Mucosa of rectum (tissue), 2 donors: ENCODE measurements at regions not wholly inside any gene's neighbourhood (a gene's known extent, or its start where the extent isn't known, plus 50 kb on each side); places are given as distances from the start of the nearest gene placed in this dataset.

Experiments
- H3K27ac ChIP-seq, 2 donors: one replicate each; pipeline ENCODE4 v1.7.0; 2013; ENCODE audit warnings: inconsistent platforms in 2 of 2, low read depth in 2 of 2, low read length in 2 of 2
- H3K27me3 ChIP-seq, 2 donors: one replicate each; pipeline ENCODE4 v1.7.0; 2013; ENCODE audit warnings: low read length in 2 of 2; ENCODE audit not compliant: control insufficient read depth in 2 of 2, insufficient read depth in 2 of 2
- H3K36me3 ChIP-seq, 2 donors: one replicate each; pipeline ENCODE4 v1.7.0; 2013; ENCODE audit warnings: low read length in 2 of 2; ENCODE audit not compliant: control insufficient read depth in 2 of 2, insufficient read depth in 2 of 2
- H3K4me1 ChIP-seq, 2 donors: one replicate each; pipeline ENCODE4 v1.7.0; 2013; ENCODE audit warnings: low read length in 2 of 2, mild to moderate bottlenecking in 1 of 2; ENCODE audit not compliant: control insufficient read depth in 2 of 2, insufficient read depth in 2 of 2
- H3K4me3 ChIP-seq, 2 donors: one replicate each; pipeline ENCODE4 v1.7.0; 2013; ENCODE audit warnings: low read length in 2 of 2
- H3K9ac ChIP-seq, 2 donors: one replicate each; pipeline ENCODE4 v1.7.0; 2013; ENCODE audit warnings: low read length in 2 of 2, low read depth in 1 of 2, mild to moderate bottlenecking in 1 of 2
- H3K9me3 ChIP-seq, 2 donors: one replicate each; pipeline ENCODE4 v1.7.0; 2013; ENCODE audit warnings: low read length in 2 of 2; ENCODE audit not compliant: control insufficient read depth in 2 of 2
- donor health status: healthy.
- donor health status: Normal muscosa, but diverticular disease.

GRCh38 chr7:13333371-13333770 is 645.9 kb downstream of the ARL4A start:
- Histone ChIP-seq H3K27ac (no peak overlapping the region), H3K9me3 (no peaks in the 10 kb centered on the region), H3K4me1 (no peaks in the 10 kb centered on the region), H3K27me3 (no peaks in the 10 kb centered on the region), H3K9ac (no peak overlapping the region), H3K36me3 (no peaks in the 10 kb centered on the region), H3K4me3 (no peak overlapping the region)

- no peaks in the 10 kb centered on the region for H3K9me3 ChIP-seq
- no peaks in the 10 kb centered on the region for H3K4me1 ChIP-seq
- no peaks in the 10 kb centered on the region for H3K36me3 ChIP-seq
- H3K27me3 ChIP-seq: no peaks in the 10 kb centered on the region
- no peak overlapping the region for H3K9ac ChIP-seq
- no peak overlapping the region for H3K27ac ChIP-seq
- no peak overlapping the region for H3K4me3 ChIP-seq
Observed at GRCh38 chr7:13336227-13336626, 648.8 kb downstream of the ARL4A start.

- Histone ChIP-seq H3K27me3 (no peaks in the 10 kb centered on the region), H3K27ac (no peak overlapping the region), H3K4me1 (no peaks in the 10 kb centered on the region), H3K9ac (no peak overlapping the region), H3K9me3 (no peaks in the 10 kb centered on the region), H3K4me3 (no peak overlapping the region), H3K36me3 (no peaks in the 10 kb centered on the region)
Observed at GRCh38 chr7:13352677-13353076, 636.8 kb downstream of the ETV1 start.

GRCh38 chr7:13359656-13360055 is 629.8 kb downstream of the ETV1 start:
- H3K36me3 ChIP-seq: no peaks in the 10 kb centered on the region
- H3K27ac ChIP-seq: no peak overlapping the region
- H3K9ac ChIP-seq: no peak overlapping the region
- H3K9me3 ChIP-seq: no peaks in the 10 kb centered on the region
- H3K27me3 ChIP-seq: no peaks in the 10 kb centered on the region
- no peak overlapping the region for H3K4me3 ChIP-seq
- no peaks in the 10 kb centered on the region for H3K4me1 ChIP-seq

- Histone ChIP-seq H3K27ac (no peak overlapping the region), H3K27me3 (no peaks in the 10 kb centered on the region), H3K4me3 (no peak overlapping the region), H3K36me3 (no peaks in the 10 kb centered on the region), H3K4me1 (no peaks in the 10 kb centered on the region), H3K9ac (no peak overlapping the region), H3K9me3 (no peaks in the 10 kb centered on the region)
Observed at GRCh38 chr7:13386741-13387140, 602.7 kb downstream of the ETV1 start.

GRCh38 chr7:13407911-13408310 is 581.6 kb downstream of the ETV1 start:
- no peaks in the 10 kb centered on the region for H3K36me3 ChIP-seq
- no peak overlapping the region for H3K4me3 ChIP-seq
- H3K27ac ChIP-seq: no peak overlapping the region
- H3K9ac ChIP-seq: no peak overlapping the region
- H3K27me3 ChIP-seq: no peaks in the 10 kb centered on the region
- no peaks in the 10 kb centered on the region for H3K9me3 ChIP-seq
- H3K4me1 ChIP-seq: no peaks in the 10 kb centered on the region

- no peaks in the 10 kb centered on the region for H3K4me1 ChIP-seq
- H3K4me3 ChIP-seq: no peak overlapping the region
- no peaks in the 10 kb centered on the region for H3K36me3 ChIP-seq
- H3K9ac ChIP-seq: no peak overlapping the region
- H3K9me3 ChIP-seq: no peaks in the 10 kb centered on the region
- H3K27me3 ChIP-seq: no peaks in the 10 kb centered on the region
- no peak overlapping the region for H3K27ac ChIP-seq
Observed at GRCh38 chr7:13411151-13411550, 578.3 kb downstream of the ETV1 start.

GRCh38 chr7:13411636-13412035 is 577.8 kb downstream of the ETV1 start:
- Histone ChIP-seq H3K9me3 (no peaks in the 10 kb centered on the region), H3K9ac (no peak overlapping the region), H3K27me3 (no peaks in the 10 kb centered on the region), H3K27ac (no peak overlapping the region), H3K4me1 (no peaks in the 10 kb centered on the region), H3K4me3 (no peak overlapping the region), H3K36me3 (no peaks in the 10 kb centered on the region)

GRCh38 chr7:13414181-13414580 is 575.3 kb downstream of the ETV1 start:
- Histone ChIP-seq H3K4me3 (no peak overlapping the region), H3K27me3 (no peaks in the 10 kb centered on the region), H3K9me3 (no peaks in the 10 kb centered on the region)

GRCh38 chr7:13414661-13415107 is 574.8 kb downstream of the ETV1 start:
- H3K9me3 ChIP-seq: no peaks in the 10 kb centered on the region
- no peak overlapping the region for H3K4me3 ChIP-seq
- no peak overlapping the region for H3K9ac ChIP-seq
- H3K27ac ChIP-seq: no peak overlapping the region
- no peaks in the 10 kb centered on the region for H3K4me1 ChIP-seq
- no peaks in the 10 kb centered on the region for H3K27me3 ChIP-seq
- no peaks in the 10 kb centered on the region for H3K36me3 ChIP-seq

More at GRCh38 chr7:13414181-13414580, 575.3 kb downstream of the ETV1 start:
- H3K27ac ChIP-seq: no peak overlapping the region
- H3K36me3 ChIP-seq: no peaks in the 10 kb centered on the region
- no peak overlapping the region for H3K9ac ChIP-seq
- no peaks in the 10 kb centered on the region for H3K4me1 ChIP-seq

GRCh38 chr7:13416071-13416470 is 573.4 kb downstream of the ETV1 start:
- Histone ChIP-seq H3K4me3 (no peak overlapping the region), H3K9me3 (peaks cover 0 to 3% of the 10 kb centered on the region in 2 donors), H3K9ac (no peak overlapping the region), H3K27ac (no peak overlapping the region), H3K4me1 (no peaks in the 10 kb centered on the region), H3K27me3 (no peaks in the 10 kb centered on the region), H3K36me3 (no peaks in the 10 kb centered on the region)
